H4 (cell line): ENCODE measurements at regions not wholly inside any gene's neighbourhood (a gene's known extent, or its start where the extent isn't known, plus 50 kb on each side); places are given as distances from the start of the nearest gene placed in this dataset.

Experiments
- DNase-seq: peaks from one replicate; pipeline ENCODE4 v3.0.0-alpha.2; 2015; ENCODE audit warnings: low spot score

DNA sequence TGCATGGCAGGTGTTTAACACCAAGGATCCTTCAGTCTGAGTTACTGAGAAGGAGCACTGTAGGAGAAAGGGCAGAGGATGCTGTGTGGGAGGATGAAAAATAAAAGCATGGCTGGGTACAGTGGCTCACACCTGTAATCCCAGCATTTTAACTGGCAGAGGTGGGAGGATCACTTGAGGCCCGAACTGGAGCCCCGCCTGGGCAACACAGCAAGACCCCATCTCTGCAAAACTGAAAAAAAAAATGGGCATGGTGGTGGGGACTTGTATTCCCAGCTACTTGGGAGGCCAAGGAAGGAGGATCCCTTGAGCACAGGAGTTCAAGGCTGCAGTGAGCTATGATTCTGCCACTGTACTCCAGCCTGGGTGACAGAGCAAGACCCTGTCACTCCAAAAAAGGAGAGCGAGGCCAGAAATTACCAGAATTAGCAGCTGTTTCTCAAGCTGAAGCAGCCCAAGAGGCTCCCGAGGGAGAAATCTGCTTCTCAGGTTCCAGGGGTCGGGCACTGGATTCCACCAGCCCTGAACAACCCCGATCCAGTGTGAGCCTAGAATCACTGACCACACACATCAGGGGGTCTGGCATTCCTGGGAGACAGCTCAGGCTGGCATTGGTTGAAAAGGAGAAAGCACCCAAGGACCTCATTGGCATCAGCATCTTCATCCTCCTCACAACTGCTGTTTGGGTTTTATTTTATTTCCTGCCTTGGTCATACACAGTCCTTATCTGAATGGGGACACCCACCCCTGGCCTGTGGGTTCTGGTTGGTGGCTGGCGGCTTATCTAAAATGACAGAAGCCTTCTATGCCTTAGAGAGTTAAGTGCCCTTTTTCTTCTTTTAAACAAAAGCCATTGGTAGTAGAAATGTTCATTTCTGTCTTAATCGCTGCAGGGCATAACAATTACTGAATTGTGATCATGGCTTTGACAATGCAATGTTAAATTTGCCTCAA lies 66.3 kb upstream of the TRIM2 start:
- no peak for DNase-seq

DNA sequence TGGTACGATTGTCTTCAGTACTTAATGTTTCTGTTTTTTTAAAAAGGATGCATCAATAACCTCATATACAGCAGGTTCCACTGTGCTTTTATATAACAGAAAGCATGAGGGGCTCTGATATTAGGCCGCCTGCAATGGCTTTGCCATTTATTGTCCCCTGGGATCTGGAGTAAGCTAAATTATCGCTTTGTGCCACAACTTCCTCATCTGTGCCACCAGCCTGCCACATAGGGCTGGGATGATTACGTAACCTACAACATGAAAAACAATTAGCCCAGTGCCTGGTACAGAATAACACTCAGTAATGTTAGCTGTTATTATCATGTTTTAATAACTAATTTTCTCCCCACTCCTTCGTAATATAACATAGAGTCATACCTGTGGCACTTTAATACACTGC lies 65.5 kb upstream of the TRIM2 start:
- no peak for DNase-seq

DNA sequence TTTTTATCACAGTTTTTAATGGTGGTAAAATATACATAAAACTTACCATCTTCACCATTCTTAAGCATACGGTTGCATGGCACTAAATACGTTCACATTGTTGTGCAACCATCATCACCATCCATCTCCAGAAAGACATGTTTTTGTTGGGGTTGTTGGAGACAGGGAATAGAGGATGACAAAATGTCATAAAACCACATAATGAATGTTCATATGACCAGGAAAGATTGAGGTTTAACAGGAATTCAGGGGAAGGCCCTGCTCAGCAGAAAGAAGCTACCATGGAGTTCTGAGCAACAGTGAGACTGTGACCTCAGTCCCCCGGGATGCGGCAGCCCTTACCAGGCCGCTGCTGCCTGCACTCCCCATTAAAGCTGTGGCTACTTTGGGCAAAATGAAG lies 63.9 kb upstream of the TRIM2 start:
- no peak for DNase-seq

DNA sequence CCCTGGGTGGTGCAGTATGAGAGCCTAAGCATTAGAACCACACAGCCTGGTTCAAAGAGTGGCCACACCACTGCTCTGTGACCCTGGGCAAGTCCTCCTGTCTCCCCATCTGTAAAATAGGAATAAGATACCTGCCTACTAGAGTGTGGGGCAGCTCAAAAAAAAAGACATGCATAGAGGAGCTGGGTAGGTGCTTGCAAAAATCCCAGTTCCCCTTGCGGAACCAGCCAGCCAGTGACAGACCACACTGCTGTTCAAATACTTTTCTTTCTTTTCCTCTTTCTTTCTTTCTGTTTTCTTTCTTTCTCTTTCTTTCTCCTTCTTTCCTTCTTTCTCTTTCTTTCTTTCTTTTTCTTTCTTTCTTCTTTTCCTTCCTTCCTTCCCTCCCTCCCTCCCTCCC lies 63.0 kb upstream of the TRIM2 start:
- no peak for DNase-seq

DNA sequence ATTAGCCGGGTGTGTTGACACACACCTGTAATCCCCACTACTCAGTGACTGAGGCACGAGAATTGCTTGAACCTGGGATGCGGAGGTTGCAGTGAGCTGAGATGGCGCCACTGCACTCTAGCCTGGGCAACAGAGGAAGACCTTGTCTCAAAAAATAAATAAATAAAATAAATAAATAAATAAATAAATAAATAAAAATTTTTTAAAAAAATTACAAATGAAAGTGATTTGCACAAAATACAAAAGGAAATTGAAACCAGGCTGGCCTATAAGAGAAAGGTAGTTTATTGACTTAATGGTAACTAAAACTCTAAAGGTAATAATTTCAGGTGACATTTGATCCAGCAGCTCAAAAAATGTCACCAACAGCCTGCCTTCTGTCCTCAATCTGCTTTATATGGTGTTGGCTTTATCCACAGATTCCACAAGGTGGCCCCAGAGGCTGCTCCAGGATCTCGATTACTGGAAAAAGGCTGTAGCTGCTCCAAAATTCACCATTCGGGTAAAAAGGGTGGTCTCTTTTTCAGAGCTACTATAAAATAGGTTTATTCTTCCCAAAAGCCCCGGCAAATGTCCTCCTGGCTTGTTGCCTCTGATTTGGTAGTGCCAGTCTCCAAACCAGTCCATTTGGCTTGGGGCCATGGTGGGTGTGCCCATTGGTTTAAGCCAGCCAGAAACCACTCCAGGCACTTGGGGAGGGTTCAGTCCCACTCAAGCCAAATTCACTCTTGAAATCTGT lies 61.4 kb upstream of the TRIM2 start:
- DNase-seq = peak; percentile 80

DNA sequence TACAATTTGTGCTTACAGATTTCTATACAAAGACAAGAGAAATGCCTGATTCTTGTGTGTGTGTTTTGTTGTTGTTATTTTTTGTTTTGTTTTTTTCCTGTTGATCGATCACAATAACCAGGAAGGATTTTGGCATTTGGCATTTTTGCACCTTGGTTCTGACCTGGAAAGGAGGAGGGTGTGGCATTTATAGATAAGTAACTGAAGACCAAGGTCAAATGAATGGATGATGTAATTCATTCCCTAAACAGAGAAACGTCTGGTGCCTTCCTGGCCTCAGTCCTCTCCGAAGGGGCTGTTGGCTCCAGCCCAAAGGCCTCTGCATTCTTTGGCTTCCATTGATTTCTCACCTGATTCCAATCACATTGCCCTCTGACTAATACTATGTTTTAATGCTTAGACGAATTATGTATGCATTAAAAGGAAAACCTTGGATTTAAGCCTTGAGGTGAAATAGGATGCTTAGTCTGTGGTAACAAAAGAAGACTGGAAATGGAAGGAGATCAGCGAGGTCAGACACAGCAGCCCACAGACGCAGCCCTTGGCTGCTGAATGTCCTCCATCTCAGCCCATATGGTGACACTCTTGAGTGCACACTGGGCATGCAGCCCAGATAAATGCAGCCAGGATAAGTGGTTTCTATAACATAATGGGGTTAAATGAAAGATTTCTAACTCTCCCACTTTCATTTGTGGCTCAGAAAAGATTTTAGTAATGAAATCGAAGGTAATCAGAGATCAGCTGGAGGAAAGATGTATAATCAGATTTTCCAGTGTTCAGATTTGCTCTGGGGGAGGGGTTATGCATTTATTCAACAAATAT lies 60.5 kb upstream of the TRIM2 start:
- DNase-seq = peak; percentile 88

DNA sequence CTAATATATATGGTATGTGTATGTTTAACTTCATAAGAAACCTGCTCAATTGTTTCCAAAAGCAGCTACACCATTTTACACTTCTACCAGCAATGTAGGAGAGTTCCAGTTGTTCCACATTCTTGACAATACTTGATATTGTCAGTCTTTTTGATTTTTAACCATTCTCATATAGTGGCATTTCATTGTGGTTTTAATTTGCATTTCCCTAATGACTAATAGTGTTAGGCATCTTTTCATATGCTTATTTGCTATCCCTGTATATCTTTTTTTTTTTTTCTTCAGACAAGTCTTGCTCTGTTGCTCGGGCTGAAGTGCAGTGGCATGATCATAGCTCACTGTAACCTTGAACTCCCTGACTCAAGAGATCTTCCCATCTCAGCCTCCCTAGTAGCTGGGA lies 58.2 kb upstream of the TRIM2 start:
- no peak for DNase-seq

DNA sequence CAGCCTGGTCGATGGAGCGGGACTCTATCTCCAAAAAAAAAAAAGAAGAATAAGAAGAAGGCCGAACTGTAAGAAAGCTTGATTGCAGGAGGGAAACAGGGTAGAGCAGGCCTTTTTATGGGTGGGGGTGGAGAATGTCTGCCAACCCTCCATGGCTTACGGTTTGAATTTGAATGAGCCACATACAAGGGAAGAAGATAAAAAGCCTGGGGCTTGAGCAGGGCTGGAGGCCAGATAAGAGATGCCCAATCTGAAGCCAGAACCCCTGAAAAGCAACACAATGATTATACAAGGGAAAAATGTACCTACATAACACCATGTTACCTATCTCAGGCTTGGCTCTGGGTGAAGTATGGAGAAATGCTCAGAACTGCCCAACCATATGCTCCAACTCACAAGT lies 57.3 kb upstream of the TRIM2 start:
- DNase-seq = no peak

DNA sequence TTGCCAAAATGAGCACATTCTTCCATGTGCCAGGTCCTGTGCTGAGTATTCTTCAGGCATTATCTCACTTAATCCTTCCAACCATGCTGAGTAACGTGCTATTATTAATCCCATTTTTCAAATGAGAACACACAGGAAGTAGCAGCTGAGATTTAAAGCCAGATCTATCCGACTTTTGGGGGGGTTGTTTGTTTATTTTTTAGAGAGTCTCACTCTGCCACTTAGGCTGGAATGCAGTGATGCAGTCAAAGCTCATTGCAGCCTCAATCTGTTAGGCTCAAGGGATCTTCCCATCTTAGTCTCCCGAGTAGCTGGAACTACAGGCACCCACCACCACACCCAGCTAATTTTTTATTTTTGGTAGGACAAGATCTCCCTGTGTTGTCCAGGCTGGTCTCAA lies 55.5 kb upstream of the TRIM2 start:
- no peak for DNase-seq

DNA sequence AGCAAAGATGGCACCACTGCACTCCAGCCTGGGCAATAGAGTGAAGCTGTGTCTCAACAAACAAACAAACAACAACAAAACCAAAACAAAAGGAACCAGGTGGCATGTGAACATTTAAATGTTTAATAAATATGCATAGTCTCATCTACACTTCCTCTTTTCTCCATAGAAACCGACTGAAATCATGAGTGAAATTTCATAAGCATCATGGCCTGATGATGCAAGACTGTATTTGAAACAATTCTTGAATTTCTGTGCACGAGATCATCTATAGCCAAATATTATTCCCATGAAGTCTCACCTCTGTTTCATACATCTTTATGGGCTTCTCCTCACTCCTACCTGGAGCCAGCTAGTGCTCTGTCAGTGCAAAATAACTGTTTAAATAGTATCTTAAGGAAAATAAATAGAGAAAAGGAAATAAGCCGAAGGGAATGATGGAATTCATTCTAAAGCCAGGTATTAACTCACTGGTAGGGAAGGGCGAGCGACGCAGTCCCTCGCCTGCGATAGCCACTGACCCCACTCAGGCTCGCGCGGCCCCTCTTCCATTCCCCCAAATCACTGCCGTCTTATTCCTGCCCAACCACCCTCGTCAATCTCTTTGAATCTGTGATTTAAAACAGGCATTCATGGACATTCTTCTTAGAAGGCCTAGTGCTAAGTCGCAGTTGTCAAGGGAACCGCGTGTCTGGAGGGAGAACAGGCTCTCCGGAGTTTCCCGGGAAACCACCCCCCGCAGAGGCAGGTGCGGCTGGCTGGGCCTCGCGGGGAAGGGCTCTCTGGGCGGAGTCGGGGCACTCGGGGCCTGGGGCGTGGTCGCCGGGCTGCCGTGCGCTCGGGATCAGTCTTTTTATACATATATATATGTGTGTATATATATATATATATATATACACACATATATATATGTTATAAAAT lies 52.4 kb upstream of the TRIM2 start:
- DNase-seq = no peak

DNA sequence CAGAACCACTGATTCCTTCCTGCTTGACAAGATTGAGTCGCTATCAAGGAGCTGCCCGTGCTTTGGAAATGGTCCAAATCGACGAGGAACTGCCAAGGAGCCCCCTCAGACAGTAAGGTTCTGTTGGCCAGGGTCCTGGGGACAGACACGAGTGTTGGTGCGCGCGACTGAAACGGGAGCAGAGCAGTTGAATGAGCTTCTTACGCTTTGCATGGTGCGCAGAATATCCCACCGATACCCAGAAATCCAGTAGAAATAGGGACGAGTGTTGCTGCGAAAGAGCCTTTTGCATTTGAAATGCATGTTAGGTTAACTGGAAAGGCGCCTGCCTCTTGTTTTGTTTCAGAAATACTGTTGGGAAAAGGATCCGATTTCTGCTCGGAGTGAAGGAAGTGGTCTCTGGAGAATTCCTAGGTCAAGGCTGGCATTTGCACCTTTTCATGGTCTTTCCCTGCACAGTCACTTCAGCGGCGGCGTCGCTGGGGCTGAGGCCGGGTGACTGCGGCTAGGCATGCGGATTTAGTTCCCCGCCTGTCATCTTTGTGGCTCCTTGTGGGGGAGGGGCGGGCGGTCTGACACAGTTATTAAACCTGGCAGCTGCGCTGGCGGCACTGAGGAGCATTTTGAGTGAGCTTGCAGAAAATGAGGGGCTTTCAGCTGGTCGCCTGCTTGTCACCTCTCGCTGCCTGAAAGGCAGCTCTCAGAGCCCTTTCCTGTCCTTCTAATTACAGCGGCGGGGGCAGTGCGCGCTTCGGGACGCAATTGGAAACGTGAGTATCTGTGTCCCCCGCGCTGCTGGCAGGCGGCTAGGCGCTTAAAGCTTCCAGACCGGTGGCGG lies 51.5 kb upstream of the TRIM2 start:
- DNase-seq = peak; percentile 31

DNA sequence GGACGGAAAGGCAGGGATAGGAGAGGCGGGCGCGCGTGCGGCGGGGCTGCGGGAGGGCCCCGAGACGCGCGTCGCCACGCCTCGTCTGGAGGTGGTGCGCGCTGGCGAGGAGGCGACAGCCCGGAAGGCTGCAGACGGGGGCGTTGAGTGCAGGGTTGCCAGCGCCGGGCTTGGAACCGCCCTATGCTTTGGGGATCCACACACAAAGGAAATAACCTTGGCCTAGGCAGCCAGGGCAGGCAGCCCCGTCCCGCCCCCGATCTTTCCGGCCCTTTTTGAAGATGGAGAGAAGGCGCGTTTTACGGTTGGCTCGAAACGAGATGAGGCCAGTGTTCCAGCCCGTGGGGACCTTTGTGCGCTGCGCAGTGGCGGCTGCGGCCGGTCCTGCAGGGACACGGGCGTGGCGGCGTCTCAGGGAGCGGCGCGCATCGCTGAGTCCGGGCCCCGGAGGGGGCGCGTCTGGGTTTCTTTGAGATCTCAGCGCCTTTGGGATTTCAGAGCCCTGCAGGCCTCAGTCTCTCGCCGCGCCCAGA lies 50.8 kb upstream of the TRIM2 start:
- peak; percentile 44 for DNase-seq

DNA sequence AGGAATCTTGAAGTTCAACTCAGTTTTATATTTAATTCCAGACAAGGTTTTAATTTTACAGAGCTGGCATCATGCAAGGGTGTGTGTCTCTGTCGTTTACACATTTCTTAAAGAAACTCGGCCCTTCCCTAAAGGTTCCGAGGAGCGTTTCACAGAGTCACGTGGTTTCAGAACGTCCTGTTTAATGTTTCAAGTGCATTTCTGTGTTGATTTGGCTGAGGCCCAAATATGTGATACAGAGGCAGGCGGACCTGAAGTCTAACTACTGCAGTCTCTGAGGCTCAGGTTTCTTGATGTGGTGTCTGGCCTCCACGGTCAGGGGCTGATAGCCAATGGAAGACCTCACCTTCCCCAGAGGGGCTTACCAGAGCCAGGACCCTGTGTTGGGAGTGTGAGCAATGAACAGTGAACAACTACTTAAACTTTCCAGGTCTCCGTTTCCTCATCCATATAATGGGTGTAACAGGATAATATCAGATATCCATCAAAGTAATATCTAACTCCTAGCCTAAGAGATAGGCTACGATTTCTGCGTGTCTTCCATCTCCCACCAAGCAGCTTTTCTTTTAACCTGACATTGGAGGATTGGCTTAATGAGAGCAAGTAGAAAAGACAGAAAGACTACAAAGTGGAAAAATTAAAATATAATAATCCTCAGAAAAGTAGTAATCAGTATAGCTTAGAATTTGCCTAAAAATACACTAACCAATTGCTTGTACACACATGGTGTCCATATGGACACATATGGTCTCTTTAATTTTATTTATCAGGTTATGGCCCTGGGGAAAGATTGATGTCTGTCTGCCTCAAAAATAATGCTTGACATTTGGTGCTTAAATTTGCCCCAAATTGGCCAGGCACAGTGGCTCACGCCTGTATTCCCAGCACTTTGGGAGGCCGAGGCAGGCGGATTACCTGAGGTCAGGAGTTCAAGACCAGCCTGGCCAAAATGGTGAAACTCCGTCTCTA lies 50.0 kb upstream of the TRIM2 start:
- DNase-seq = peak; percentile 75
